ENCODE measurements at regions not wholly inside any gene's neighbourhood (a gene's known extent, or its start where the extent isn't known, plus 50 kb on each side); places are given as distances from the start of the nearest gene placed in this dataset.

- no peak for DNase-seq (ENCODE audit: low read depth in 2 of 2)
These were observed 139.2 kb downstream of the LINC00632 start for GRCh38 chrX:140848800-140849199.

GRCh38 chrX:140860718-140861117, 141.7 kb upstream of the SPANXB1 start:
- no peak for DNase-seq (ENCODE audit: low read depth in 2 of 2)

GRCh38 chrX:140866446-140866845, 135.9 kb upstream of the SPANXB1 start:
- DNase-seq (ENCODE audit: low read depth in 2 of 2), result no peak

GRCh38 chrX:140912606-140913005, 89.8 kb upstream of the SPANXB1 start:
- no peak for DNase-seq (ENCODE audit: low read depth in 2 of 2)

- no peak for DNase-seq (ENCODE audit: low read depth in 2 of 2)
These were observed 88.4 kb upstream of the SPANXB1 start for GRCh38 chrX:140913802-140914501.

- no peak for DNase-seq (ENCODE audit: low read depth in 2 of 2)
These were observed 85.5 kb upstream of the SPANXB1 start for GRCh38 chrX:140916872-140917271.

GRCh38 chrX:140917354-140918115, 84.9 kb upstream of the SPANXB1 start:
- no peak for DNase-seq (ENCODE audit: low read depth in 2 of 2)

GRCh38 chrX:140918398-140919038, 83.9 kb upstream of the SPANXB1 start:
- peak; percentile 26 to 80 for DNase-seq (ENCODE audit: low read depth in 2 of 2)

- DNase-seq (ENCODE audit: low read depth in 2 of 2), result no peak
These were observed 82.0 kb upstream of the SPANXB1 start for GRCh38 chrX:140920416-140920815.

- DNase-seq (ENCODE audit: low read depth in 2 of 2), result no peak
These were observed 79.3 kb upstream of the SPANXB1 start for GRCh38 chrX:140923118-140923517.

- DNase-seq (ENCODE audit: low read depth in 2 of 2), result no peak
These were observed 73.7 kb upstream of the SPANXB1 start for GRCh38 chrX:140928739-140929138.

GRCh38 chrX:140933016-140933415, 69.4 kb upstream of the SPANXB1 start:
- DNase-seq (ENCODE audit: low read depth in 2 of 2), result no peak

GRCh38 chrX:140933874-140934655, 68.3 kb upstream of the SPANXB1 start:
- no peak for DNase-seq (ENCODE audit: low read depth in 2 of 2)

- no peak for DNase-seq (ENCODE audit: low read depth in 2 of 2)
These were observed 58.9 kb upstream of the SPANXB1 start for GRCh38 chrX:140943513-140943912.

- no peak for DNase-seq (ENCODE audit: low read depth in 2 of 2)
These were observed 57.7 kb upstream of the SPANXB1 start for GRCh38 chrX:140944710-140945109.

- DNase-seq (ENCODE audit: low read depth in 2 of 2), result no peak
These were observed 53.6 kb upstream of the SPANXB1 start for GRCh38 chrX:140948827-140949226.

- no peak for DNase-seq (ENCODE audit: low read depth in 2 of 2)
These were observed 53.2 kb upstream of the SPANXB1 start for GRCh38 chrX:140949233-140949632.

Data from dermis microvascular lymphatic vessel endothelial cell (primary cell).